ENCODE measurements at regions not wholly inside any gene's neighbourhood (a gene's known extent, or its start where the extent isn't known, plus 50 kb on each side); places are given as distances from the start of the nearest gene placed in this dataset.
"Not testable (repeated sequence)": the region's sequence is repeated elsewhere in the genome, so short reads cannot be mapped to it uniquely, and the experiment has no call there.

GRCh38 chr13:90591260-90591926 is 756.1 kb upstream of the MIR17HG start:
- no peak for TF ChIP-seq CTCF (IDR thresholded peaks at IDR 0.05; ENCODE audit: low read depth, low read length)
- DNase-seq (ENCODE audit: extremely low read depth, low read depth), result no peak

GRCh38 chr13:90591927-90592268 is 755.6 kb upstream of the MIR17HG start:
- no peak for TF ChIP-seq CTCF (IDR thresholded peaks at IDR 0.05; ENCODE audit: low read depth, low read length)
- DNase-seq (ENCODE audit: extremely low read depth, low read depth), result no peak

- no peak for TF ChIP-seq CTCF (IDR thresholded peaks at IDR 0.05; ENCODE audit: low read depth, low read length)
- no peak for DNase-seq (ENCODE audit: extremely low read depth, low read depth)
Measured at GRCh38 chr13:90592943-90593342, 754.5 kb upstream of the MIR17HG start.

GRCh38 chr13:90594681-90595080 is 752.8 kb upstream of the MIR17HG start:
- TF ChIP-seq CTCF (IDR thresholded peaks at IDR 0.05; ENCODE audit: low read depth, low read length), result no peak
- DNase-seq (ENCODE audit: extremely low read depth, low read depth), result no peak

GRCh38 chr13:90605664-90606063 is 741.8 kb upstream of the MIR17HG start:
- DNase-seq (ENCODE audit: extremely low read depth, low read depth), result no peak

GRCh38 chr13:90606921-90607320 is 740.6 kb upstream of the MIR17HG start:
- not testable (repeated sequence) for DNase-seq (ENCODE audit: extremely low read depth, low read depth)

More at GRCh38 chr13:90605664-90606063, 741.8 kb upstream of the MIR17HG start:
- TF ChIP-seq CTCF (IDR thresholded peaks at IDR 0.05; ENCODE audit: low read depth, low read length), result no peak

GRCh38 chr13:90612391-90612790 is 735.1 kb upstream of the MIR17HG start:
- no peak for DNase-seq (ENCODE audit: extremely low read depth, low read depth)
- no peak for TF ChIP-seq CTCF (IDR thresholded peaks at IDR 0.05; ENCODE audit: low read depth, low read length)

Data from AG09319 (cell line).